Skin of body (tissue), 1 donor: ENCODE measurements at regions not wholly inside any gene's neighbourhood (a gene's known extent, or its start where the extent isn't known, plus 50 kb on each side); places are given as distances from the start of the nearest gene placed in this dataset.

ENCODE experiments used
- DNase-seq: peaks from one replicate; lab custom pipeline; 2025; lab: John Stamatoyannopoulos, UW

GRCh38 chr5:2270467-2270866, 387.7 kb upstream of the IRX4 start:
- no peak for DNase-seq

GRCh38 chr5:2269656-2270055, 386.9 kb upstream of the IRX4 start:
- DNase-seq = no peak

GRCh38 chr5:2267991-2268390, 385.3 kb upstream of the IRX4 start:
- DNase-seq = no peak

- DNase-seq = no peak
Measured at GRCh38 chr5:2266641-2267240, 384.0 kb upstream of the IRX4 start.

- no peak for DNase-seq
Measured at GRCh38 chr5:2265341-2265740, 382.6 kb upstream of the IRX4 start.

- DNase-seq = no peak
Measured at GRCh38 chr5:2263763-2264162, 381.0 kb upstream of the IRX4 start.

- no peak for DNase-seq
Measured at GRCh38 chr5:2262620-2263019, 379.9 kb upstream of the IRX4 start.

- DNase-seq = no peak
Measured at GRCh38 chr5:2261004-2261703, 378.4 kb upstream of the IRX4 start.

- DNase-seq = no peak
Measured at GRCh38 chr5:2260211-2261003, 377.7 kb upstream of the IRX4 start.

- no peak for DNase-seq
Measured at GRCh38 chr5:2259494-2260107, 376.9 kb upstream of the IRX4 start.

- no peak for DNase-seq
Measured at GRCh38 chr5:2258861-2259260, 376.1 kb upstream of the IRX4 start.

GRCh38 chr5:2257326-2258244, 374.9 kb upstream of the IRX4 start:
- no peak for DNase-seq

- DNase-seq = no peak
Measured at GRCh38 chr5:2256691-2257280, 374.1 kb upstream of the IRX4 start.

- DNase-seq = no peak
Measured at GRCh38 chr5:2255915-2256690, 373.4 kb upstream of the IRX4 start.

GRCh38 chr5:2254880-2255750, 372.4 kb upstream of the IRX4 start:
- DNase-seq = no peak

- no peak for DNase-seq
Measured at GRCh38 chr5:2254406-2254805, 371.7 kb upstream of the IRX4 start.

- no peak for DNase-seq
Measured at GRCh38 chr5:2253040-2253975, 370.6 kb upstream of the IRX4 start.

- DNase-seq = no peak
Measured at GRCh38 chr5:2251751-2252150, 369.0 kb upstream of the IRX4 start.
